ENCODE measurements at regions not wholly inside any gene's neighbourhood (a gene's known extent, or its start where the extent isn't known, plus 50 kb on each side); places are given as distances from the start of the nearest gene placed in this dataset.

GRCh38 chr1:244964112-244964971, 100.0 kb upstream of the HNRNPU start (continued):
- TF ChIP-seq ZNF70 (CRISPR knock-in tag; IDR thresholded peaks at IDR 0.05) (no peak), CREB5 (CRISPR knock-in tag; IDR thresholded peaks at IDR 0.05; ENCODE audit: low read depth) (no peak), ZNF565 (CRISPR knock-in tag; conservative IDR thresholded peaks at IDR 0.05; ENCODE audit: low read depth) (no peak)

- TF ChIP-seq PATZ1 (CRISPR knock-in tag; IDR thresholded peaks at IDR 0.05; ENCODE audit: borderline replicate concordance) (no peak), ISL1 (CRISPR knock-in tag; IDR thresholded peaks at IDR 0.05) (no peak), TCF4 (CRISPR knock-in tag; IDR thresholded peaks at IDR 0.05; ENCODE audit: borderline replicate concordance) (no peak), ARNTL (CRISPR knock-in tag; IDR thresholded peaks at IDR 0.05; ENCODE audit: borderline replicate concordance, low read depth) (no peak), BACH2 (CRISPR knock-in tag; IDR thresholded peaks at IDR 0.05; ENCODE audit: borderline replicate concordance) (no peak), ESRRG (CRISPR knock-in tag; IDR thresholded peaks at IDR 0.05) (no peak), ZFP3 (CRISPR knock-in tag; IDR thresholded peaks at IDR 0.05) (no peak), TOX (CRISPR knock-in tag; IDR thresholded peaks at IDR 0.05; ENCODE audit: borderline replicate concordance) (no peak), TSHZ2 (CRISPR knock-in tag; IDR thresholded peaks at IDR 0.05) (no peak)
- ATAC-seq = no peak
Measured at GRCh38 chr1:244963231-244963826, 99.0 kb upstream of the HNRNPU start.

GRCh38 chr1:244962130-244962529, 97.8 kb upstream of the HNRNPU start:
- no peak for TF ChIP-seq ZNF70 (CRISPR knock-in tag; IDR thresholded peaks at IDR 0.05)
- no peak for TF ChIP-seq POU6F1 (CRISPR knock-in tag; IDR thresholded peaks at IDR 0.05; ENCODE audit: borderline replicate concordance, low read depth)
- no peak for TF ChIP-seq BACH2 (CRISPR knock-in tag; IDR thresholded peaks at IDR 0.05; ENCODE audit: borderline replicate concordance)
- TF ChIP-seq ZNF565 (CRISPR knock-in tag; conservative IDR thresholded peaks at IDR 0.05; ENCODE audit: low read depth) = no peak
- no peak for TF ChIP-seq CREB5 (CRISPR knock-in tag; IDR thresholded peaks at IDR 0.05; ENCODE audit: low read depth)
- no peak for TF ChIP-seq ZNF8 (CRISPR knock-in tag; IDR thresholded peaks at IDR 0.05)
- no peak for TF ChIP-seq SNAI2 (CRISPR knock-in tag; IDR thresholded peaks at IDR 0.05)
- TF ChIP-seq ZFP3 (CRISPR knock-in tag; IDR thresholded peaks at IDR 0.05) = no peak
- TF ChIP-seq TOX (CRISPR knock-in tag; IDR thresholded peaks at IDR 0.05; ENCODE audit: borderline replicate concordance) = no peak
- TF ChIP-seq ZFP30 (CRISPR knock-in tag; IDR thresholded peaks at IDR 0.05) = no peak
- ATAC-seq = no peak

GRCh38 chr1:244960904-244961303, 96.6 kb upstream of the HNRNPU start:
- ATAC-seq = no peak
- no peak for TF ChIP-seq CREB5 (CRISPR knock-in tag; IDR thresholded peaks at IDR 0.05; ENCODE audit: low read depth)

All from SK-N-SH treated with all-trans-retinoic acid at 6 μM for 48 hours (cell line).